WERI-Rb-1 (cell line): ENCODE measurements at regions not wholly inside any gene's neighbourhood (a gene's known extent, or its start where the extent isn't known, plus 50 kb on each side); places are given as distances from the start of the nearest gene placed in this dataset.

Experiments used
- DNase-seq: peaks from one replicate; pipeline ENCODE4 v3.0.0-alpha.2; 2020
- H3K27ac ChIP-seq: fragments of 250-450 bp; sonication (Bioruptor Pico); 2 replicates; pipeline ENCODE4 v1.5.1; 2020; ENCODE audit warnings: mild to moderate bottlenecking, moderate library complexity
- H3K27me3 ChIP-seq: fragments of 250-450 bp; sonication (Bioruptor Pico); 2 replicates; pipeline ENCODE4 v1.5.1; 2021; ENCODE audit warnings: mild to moderate bottlenecking, low read depth, moderate library complexity; ENCODE audit not compliant: insufficient read depth, severe bottlenecking
- H3K36me3 ChIP-seq: fragments of 250-450 bp; sonication (Bioruptor Pico); 2 replicates; pipeline ENCODE4 v1.5.1; 2020; ENCODE audit warnings: mild to moderate bottlenecking, moderate library complexity
- H3K4me3 ChIP-seq: 2 replicates; pipeline ENCODE4 v1.5.1; 2011; ENCODE audit warnings: low read depth, mild to moderate bottlenecking, control low read depth, low read length
- H3K9me3 ChIP-seq: fragments of 250-450 bp; sonication (Bioruptor Pico); 2 replicates; pipeline ENCODE4 v1.5.1; 2021; ENCODE audit warnings: mild to moderate bottlenecking, moderate library complexity; ENCODE audit not compliant: severe bottlenecking
- CTCF ChIP-seq: IDR thresholded peaks from 2 replicates; pipeline ENCODE4 v1.5.1; 2011; ENCODE audit warnings: low read depth, mild to moderate bottlenecking, control low read depth, inconsistent platforms, low read length

DNA sequence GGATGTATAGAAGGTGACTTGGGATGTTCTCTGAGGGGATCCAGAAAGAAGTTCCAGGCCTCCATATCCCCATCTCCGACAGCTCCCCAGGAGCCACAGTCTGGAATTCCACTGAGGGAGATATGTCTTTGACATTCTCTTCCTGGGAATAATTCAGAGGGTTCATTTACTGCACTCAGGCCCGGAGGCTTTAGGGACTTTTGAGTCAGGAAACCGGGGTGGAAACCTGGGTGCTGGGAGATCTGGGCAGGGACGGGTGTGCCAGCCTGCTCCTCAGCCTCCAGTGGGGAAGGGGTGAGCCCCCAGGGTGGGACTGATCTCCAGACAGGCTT lies 147.7 kb downstream of the SMAD6 start:
- no peak for TF ChIP-seq CTCF
- Histone ChIP-seq H3K9me3 (no peaks in the 10 kb centered on the region), H3K27ac (no peak overlapping the region), H3K4me3 (no peak overlapping the region), H3K27me3 (peaks cover 3% of the 10 kb centered on the region), H3K36me3 (no peaks in the 10 kb centered on the region)
- DNase-seq, result no peak

DNA sequence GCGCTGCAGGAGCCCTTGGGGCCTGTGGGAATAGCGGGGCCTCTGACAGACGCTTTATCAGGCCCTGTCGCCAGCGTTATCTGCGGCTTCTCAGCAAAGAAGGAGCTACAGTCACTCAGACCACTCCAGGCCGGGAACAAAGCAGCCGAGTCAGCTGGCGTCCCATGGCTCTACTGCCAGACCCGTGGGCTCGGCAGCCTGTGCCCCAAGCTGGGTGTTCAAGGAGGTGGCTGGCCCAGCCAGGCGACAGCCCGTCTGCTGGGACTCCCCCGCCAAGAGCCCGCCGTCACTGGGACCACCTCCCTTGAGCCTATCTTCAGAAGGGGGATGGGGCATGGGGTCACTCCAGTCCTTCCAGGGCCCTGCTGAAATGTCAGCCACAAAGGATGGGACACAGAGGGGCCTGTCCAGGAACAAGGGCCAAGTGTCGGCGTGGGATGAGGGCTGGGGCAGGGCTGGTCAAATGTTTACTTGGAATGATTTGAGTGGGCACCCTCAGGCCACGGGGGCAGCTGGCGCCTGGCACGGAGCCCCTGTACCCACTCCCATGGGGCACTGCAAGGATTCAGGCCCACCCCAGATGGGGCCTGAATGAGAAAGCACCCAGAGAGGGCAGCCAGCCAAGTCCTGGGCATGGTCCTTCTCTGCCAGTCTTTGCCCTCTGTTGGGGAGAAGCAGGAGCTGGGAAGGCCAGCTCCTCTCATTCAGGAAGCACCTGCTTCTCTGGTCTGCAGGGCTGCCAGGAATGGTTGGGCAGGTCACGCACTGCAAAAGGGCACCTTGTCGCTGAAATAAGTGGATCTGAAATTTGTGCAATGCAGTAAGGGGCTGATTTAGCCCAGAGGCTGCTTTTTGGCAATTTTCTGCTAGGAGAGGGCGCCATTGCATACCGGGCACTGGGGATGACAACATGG lies 148.3 kb downstream of the SMAD6 start:
- no peaks in the 10 kb centered on the region for H3K9me3 ChIP-seq
- DNase-seq, result no peak
- peaks cover 3% of the 10 kb centered on the region for H3K27me3 ChIP-seq
- no peak overlapping the region for H3K27ac ChIP-seq
- TF ChIP-seq CTCF, result no peak
- H3K36me3 ChIP-seq, result no peaks in the 10 kb centered on the region
- no peak overlapping the region for H3K4me3 ChIP-seq

DNA sequence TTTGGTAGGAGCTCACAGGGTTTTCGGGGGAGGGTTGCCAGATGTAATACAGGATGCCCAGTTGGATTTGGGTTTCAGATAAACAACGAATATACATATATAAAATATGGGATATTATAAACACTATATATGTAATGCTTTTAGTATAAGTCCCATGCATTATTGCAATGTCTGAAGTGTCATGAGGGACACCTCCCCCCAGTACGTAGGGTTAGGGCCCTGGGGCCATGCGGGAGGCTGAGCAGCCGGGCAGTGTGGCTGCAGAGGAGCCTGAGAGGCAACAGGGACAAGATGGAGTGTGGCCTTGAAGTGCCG lies 148.9 kb downstream of the SMAD6 start:
- DNase-seq, result no peak
- no peak for TF ChIP-seq CTCF
- H3K27me3 ChIP-seq, result peaks cover 3% of the 10 kb centered on the region
- H3K9me3 ChIP-seq, result no peaks in the 10 kb centered on the region
- no peak overlapping the region for H3K4me3 ChIP-seq
- no peak overlapping the region for H3K27ac ChIP-seq
- H3K36me3 ChIP-seq, result no peaks in the 10 kb centered on the region

DNA sequence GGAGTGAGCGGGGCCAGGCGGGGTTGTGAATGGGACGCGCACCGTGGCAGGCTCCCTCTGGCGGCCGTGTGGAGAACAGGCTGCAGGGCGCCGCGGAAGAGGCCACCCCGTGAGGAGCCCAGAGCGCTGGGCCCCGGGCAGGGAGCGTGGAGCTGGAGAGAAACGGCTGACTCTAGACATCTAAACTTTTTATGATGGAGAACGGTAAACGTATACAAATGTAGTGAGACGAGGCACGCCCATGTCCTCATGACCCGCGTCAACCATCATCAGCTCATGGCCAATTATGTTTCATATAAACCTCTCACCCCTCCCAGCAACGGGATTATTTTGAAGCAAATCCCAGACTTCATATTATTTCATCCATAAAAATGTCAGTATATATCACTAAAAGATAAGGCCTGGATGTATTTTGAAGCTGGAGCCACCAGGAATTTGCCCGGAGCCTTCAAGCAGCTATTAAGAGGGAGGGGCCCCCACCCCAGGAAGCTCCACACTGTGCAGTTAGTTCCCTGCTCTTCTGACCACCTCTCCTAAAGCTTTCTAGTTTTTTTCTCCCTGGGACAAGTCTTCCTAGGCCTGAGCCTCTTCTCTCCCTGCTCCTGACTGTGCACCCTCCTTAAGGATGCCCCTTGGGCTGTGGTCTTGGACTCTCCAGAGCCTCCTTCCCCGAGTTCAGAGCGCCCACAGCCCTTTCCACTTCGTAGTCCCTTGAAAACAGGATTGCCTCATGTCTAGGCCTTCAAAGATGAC lies 149.5 kb downstream of the SMAD6 start:
- TF ChIP-seq CTCF, result peak; percentile 95
- Histone ChIP-seq H3K9me3 (no peaks in the 10 kb centered on the region), H3K4me3 (peak overlapping the region; percentile 13), H3K27ac (no peak overlapping the region), H3K36me3 (no peaks in the 10 kb centered on the region), H3K27me3 (peaks cover 3% of the 10 kb centered on the region)
- DNase-seq, result peak; percentile 86

DNA sequence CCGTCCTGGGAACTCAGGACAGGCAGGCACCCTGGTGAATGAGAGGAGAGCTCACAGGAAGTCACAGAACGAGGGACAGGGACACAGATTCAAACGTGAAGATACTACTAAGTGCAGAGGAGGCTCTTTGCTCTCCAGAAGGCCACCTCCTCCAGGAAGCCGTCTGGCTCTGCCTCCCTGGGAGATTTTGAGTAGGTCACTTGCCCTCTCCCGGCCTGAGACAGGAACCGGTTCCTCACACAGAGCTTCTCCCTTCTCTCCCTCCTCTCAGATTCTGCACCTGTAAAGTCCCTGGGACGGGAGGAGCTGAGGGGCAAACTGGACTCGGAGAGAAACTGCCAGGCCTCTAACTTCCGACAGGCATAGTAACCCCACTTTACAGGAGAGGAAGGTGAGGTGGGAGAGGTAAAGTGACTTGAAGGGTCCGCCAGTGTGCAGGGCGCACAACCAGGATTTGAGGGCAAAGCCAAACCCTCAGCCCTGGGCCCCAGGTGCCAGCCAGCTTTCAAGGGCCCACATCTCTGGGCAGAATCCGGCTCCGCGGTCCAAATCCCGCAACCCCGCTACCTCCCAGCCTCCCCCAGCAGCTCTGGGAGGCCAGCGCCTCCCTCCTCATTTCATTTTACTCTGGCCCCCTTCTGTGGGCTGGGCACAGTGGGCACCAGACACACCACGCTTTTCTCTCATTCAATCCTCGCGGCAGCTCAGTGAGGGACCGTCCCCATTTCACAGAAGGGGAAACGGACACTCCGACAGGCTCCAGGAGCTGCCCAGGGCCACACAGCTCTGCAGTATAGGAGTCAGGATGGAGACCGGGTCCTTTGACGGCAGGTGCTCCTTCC lies 150.2 kb downstream of the SMAD6 start:
- H3K27ac ChIP-seq, result no peak overlapping the region
- H3K36me3 ChIP-seq, result no peaks in the 10 kb centered on the region
- H3K4me3 ChIP-seq, result no peak overlapping the region
- no peak for DNase-seq
- peaks cover 3% of the 10 kb centered on the region for H3K27me3 ChIP-seq
- no peaks in the 10 kb centered on the region for H3K9me3 ChIP-seq
- no peak for TF ChIP-seq CTCF
